ENCODE measurements at regions not wholly inside any gene's neighbourhood (a gene's known extent, or its start where the extent isn't known, plus 50 kb on each side); places are given as distances from the start of the nearest gene placed in this dataset.

DNA sequence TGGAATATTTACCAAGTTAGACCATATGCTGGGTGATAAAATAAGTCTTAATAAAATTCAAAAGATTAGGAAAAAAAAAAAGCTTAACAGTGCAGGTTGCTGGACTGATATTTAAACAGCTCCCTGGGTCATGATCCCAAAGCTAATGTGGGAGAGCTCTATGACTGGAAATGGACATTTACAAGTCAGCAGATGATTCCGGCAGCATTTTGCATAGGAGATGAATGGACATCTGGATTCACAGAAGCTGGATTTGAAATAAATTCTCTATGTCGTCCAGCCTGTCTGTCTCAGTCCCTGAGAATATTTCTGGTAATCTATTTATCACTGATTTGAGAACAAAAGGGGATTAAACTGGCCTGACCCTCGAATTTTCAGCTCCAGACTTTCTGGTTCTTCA is 52.3 kb upstream of the KLHL25 start:
- FAIRE-seq: no peak
- DNase-seq (ENCODE audit: low spot score): no peak

GRCh38 chr15:85849946-85850345 is 55.2 kb upstream of the KLHL25 start:
- DNase-seq (ENCODE audit: low spot score) (no peak), FAIRE-seq (no peak)

GRCh38 chr15:85852969-85853368 is 58.2 kb upstream of the KLHL25 start:
- no peak for FAIRE-seq
- no peak for DNase-seq (ENCODE audit: low spot score)

GRCh38 chr15:85854345-85855097 is 59.8 kb upstream of the KLHL25 start:
- peak; percentile 52 for FAIRE-seq
- peak; percentile 29 for DNase-seq (ENCODE audit: low spot score)

GRCh38 chr15:85858586-85859375 is 64.1 kb upstream of the KLHL25 start:
- DNase-seq (ENCODE audit: low spot score): peak; percentile 11
- no peak for FAIRE-seq

DNA sequence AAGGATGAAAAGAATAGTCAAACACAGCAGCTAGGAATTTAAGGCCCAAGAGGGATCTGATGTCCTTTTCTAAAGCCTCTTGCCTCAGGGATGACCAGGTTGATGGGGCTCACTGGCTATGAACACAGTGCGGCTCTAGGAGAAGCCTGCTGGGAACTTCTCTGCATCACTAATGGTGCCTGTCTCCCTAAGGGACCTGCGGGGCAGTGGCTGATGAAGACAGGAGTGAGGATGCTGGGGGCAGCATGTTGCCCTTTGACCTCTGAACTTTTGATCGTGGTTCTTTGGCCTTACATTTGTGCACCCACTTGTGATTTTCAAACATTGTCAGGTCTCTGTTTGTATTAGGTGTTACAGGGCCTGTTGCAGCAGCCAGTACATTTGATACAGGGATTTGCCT is 64.9 kb upstream of the KLHL25 start:
- DNase-seq (ENCODE audit: low spot score): no peak
- no peak for FAIRE-seq

- FAIRE-seq: no peak
- no peak for DNase-seq (ENCODE audit: low spot score)
These were observed 65.9 kb upstream of the KLHL25 start for GRCh38 chr15:85860394-85861161.

- DNase-seq (ENCODE audit: low spot score) (no peak), FAIRE-seq (no peak)
These were observed 70.5 kb upstream of the KLHL25 start for GRCh38 chr15:85865070-85865684.

GRCh38 chr15:85867250-85867649 is 72.5 kb upstream of the KLHL25 start:
- FAIRE-seq (no peak), DNase-seq (ENCODE audit: low spot score) (no peak)

- FAIRE-seq (no peak), DNase-seq (ENCODE audit: low spot score) (no peak)
These were observed 74.4 kb upstream of the KLHL25 start for GRCh38 chr15:85869124-85869523.

DNA sequence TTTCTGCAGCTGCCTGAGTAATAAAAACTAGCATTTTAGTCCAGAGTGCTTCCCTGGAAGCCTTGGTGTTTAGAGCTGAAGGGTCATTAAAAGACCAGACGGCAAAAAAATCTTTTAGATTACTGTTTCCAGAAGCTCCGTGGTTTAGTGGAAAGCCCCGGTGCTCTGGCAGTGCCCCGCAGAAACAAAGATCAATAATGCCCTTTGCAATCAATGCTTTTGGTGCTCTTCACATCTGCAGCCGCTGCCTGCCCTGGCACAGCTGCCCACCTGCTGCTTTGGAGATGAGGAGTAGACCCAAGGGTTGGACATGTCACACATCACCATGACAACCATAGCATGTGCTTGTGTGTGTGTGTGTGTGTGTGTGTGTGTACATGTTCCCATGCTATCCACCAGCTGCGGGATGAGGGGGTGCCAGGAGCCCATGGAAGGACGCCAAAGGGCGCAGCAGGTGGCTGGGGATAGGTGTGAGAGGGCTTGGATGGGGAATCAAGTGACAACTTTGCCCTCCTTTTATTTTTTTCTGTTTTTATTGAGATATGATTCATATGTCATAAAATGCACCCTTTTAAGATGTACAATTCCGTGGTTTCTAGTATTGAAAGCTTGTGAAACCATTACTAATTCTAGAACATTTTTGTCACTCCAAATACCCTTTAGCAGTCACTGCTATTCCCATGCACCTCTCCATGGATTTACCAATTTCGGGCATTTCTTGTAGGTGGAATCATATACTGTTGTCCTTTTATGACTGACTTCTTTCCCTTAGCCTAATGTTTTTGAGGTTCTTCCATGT is 75.7 kb upstream of the KLHL25 start:
- DNase-seq (ENCODE audit: low spot score) (no peak), FAIRE-seq (no peak)

- FAIRE-seq: no peak
These were observed 76.8 kb upstream of the KLHL25 start for GRCh38 chr15:85871545-85871944.

DNA sequence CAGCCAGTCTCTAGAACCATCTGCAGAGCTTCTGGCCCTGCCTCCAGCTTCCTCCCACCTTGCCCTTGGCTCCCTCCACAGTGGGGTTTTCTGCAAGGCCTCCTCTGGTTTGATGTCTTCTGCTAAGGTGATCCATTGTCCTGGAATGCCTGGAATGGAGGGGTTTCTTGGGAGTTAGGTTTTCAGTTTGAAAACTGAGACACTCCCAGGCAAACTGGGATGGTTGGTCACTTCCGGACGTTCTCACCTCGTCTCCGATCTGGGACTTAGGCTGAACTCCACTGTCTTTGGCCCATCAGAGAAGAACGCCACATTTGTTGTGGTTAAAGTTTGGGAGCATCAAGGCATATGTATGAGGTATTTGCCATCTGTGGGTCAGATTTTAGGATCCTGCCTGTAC is 77.4 kb upstream of the KLHL25 start:
- peak; percentile 13 for DNase-seq (ENCODE audit: low spot score)
- no peak for FAIRE-seq

More at GRCh38 chr15:85871545-85871944, 76.8 kb upstream of the KLHL25 start:
- DNase-seq (ENCODE audit: low spot score): no peak

GRCh38 chr15:85874236-85874635 is 79.5 kb upstream of the KLHL25 start:
- no peak for FAIRE-seq
- no peak for DNase-seq (ENCODE audit: low spot score)

- no peak for DNase-seq (ENCODE audit: low spot score)
- no peak for FAIRE-seq
These were observed 81.0 kb upstream of the KLHL25 start for GRCh38 chr15:85875756-85876155.

DNA sequence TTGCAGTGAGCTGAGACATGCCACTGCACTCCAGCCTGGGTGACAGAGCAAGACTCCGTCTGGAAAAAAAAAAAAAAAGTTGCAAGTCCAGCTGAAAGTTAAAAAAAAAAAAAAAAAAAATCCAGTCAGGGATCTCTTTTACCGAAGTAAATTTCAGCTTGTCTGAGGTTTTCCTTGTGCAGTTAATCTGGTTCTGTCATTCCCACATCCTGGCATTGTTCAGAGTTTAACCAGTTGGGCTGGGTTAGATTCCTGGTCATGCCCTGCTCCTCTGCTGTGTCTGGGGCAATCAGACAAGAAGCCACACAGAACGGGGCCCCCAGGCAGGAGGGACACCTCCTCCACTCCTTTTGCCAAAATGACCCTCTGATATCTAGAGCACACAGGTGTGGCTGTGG is 84.1 kb upstream of the KLHL25 start:
- no peak for FAIRE-seq
- DNase-seq (ENCODE audit: low spot score): peak; percentile 36

GRCh38 chr15:85879334-85880163 is 84.8 kb upstream of the KLHL25 start:
- FAIRE-seq (no peak), DNase-seq (ENCODE audit: low spot score) (peak; percentile 65)

- no peak for FAIRE-seq
- DNase-seq (ENCODE audit: low spot score): no peak
These were observed 85.9 kb upstream of the KLHL25 start for GRCh38 chr15:85880501-85881190.

GRCh38 chr15:85886309-85886811 is 91.6 kb upstream of the KLHL25 start:
- no peak for FAIRE-seq

More at GRCh38 chr15:85886309-85886811, 91.6 kb upstream of the KLHL25 start:
- no peak for DNase-seq (ENCODE audit: low spot score)

Data from RCC 7860 (cell line).